HG02840 (cell line): ENCODE measurements at regions not wholly inside any gene's neighbourhood (a gene's known extent, or its start where the extent isn't known, plus 50 kb on each side); places are given as distances from the start of the nearest gene placed in this dataset.
"Not testable (repeated sequence)": the region's sequence is repeated elsewhere in the genome, so short reads cannot be mapped to it uniquely, and the experiment has no call there.

Experiments used
- ATAC-seq: cut with Tn5 transposase; IDR thresholded peaks from one replicate; pipeline ENCODE4 v1.9.1; 2021; ENCODE audit warnings: mild to moderate bottlenecking, moderate library complexity, moderate number of reproducible peaks; ENCODE audit not compliant: unreplicated experiment, low FRiP score

DNA sequence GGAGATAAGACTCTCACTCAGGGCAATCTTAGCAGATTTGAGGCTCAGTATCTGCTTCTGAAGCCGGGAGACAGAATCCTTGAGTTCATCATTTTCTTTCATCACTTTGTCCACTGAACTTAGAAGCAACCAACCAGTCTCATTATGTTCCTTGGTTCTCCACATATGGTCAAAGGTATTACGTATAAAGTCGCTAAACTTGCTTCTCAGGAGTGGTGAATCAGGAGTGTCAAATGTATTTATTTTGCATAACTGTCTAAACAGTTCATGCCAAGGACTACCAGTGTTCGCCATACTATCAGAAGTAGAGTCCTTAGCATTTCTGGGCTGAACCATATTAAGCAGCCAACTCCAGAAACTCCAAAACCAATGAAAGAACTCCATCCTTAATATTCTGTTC lies 163.0 kb upstream of the ZNF184 start:
- ATAC-seq = not testable (repeated sequence)

DNA sequence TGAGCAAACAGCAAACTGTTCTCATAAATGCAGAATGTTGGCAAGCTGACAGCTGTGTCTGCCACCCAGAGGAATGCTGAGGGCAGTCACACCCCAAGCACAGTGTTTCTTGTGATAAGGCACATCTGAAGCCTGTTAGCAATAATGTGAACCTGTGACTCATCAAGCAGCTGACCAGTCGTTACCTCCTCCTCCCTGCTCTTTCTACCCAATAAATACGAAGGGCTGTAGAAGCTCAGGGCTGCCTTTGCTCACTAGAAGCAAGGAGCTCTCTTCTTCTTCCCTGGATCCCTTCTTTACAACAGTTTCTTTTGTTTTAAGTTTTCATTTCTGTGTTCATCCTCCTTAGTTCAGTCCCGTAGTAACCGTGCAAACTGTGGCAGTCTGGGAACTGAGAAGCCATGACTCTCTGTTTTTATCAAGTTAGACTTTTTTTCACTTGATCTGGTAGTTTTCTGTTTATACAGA lies 160.3 kb upstream of the ZNF184 start:
- ATAC-seq = not testable (repeated sequence)

DNA sequence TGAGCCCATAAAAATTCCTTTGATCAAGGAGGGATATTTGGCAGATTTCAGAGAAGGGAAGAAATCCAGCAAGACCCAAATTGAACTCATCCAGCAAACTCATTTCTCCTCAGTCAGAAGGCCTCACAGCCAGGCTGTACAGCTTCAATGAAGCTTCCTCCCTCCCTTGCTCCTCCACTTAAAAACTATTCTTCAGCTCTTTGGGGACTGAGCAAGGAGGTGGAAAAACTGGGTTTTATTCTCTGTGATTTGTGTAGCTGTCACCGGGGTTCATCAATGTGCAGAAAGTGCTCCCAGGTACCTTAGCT lies 158.7 kb upstream of the ZNF184 start:
- ATAC-seq = no peak

DNA sequence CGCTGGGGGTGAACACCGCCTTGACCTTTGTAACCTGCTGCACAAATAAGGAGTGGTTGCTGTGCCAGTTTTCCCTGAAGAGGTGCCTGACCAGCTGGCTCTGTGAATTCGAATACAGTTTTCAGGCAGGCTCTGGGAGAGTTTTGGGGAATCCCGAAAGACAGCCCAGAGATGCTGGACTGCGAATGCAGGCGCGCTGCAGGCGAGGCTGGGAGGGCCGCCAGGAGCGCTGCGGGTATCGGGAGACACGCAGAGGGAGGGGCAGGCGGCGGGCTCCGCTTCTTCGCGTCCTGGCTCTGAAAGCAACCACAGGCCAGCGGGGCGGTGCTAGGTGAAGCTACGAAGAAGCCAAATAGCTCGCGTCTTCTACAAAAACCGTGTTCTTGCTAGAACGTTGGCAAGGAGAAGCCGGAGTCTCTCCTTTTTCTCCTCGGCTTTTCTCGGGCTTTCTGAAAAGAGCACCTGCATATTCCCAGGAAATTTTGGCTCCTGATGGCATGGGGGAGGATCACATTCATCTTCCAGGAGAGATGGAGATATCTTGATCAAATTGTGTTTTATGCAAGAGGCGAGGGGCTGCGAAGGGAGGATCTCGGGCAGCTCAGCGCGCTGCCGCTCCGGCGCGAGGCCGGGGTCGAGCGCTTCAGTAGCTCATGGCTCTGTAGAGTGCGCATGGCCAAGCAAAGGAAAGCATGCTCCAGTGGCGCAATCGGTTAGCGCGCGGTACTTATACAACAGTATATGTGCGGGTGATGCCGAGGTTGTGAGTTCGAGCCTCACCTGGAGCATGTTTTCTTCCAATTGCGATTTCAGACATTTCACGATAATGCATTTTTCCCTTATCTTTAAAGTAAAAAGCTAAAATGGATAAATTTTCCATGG lies 158.1 kb upstream of the ZNF184 start:
- no peak for ATAC-seq

DNA sequence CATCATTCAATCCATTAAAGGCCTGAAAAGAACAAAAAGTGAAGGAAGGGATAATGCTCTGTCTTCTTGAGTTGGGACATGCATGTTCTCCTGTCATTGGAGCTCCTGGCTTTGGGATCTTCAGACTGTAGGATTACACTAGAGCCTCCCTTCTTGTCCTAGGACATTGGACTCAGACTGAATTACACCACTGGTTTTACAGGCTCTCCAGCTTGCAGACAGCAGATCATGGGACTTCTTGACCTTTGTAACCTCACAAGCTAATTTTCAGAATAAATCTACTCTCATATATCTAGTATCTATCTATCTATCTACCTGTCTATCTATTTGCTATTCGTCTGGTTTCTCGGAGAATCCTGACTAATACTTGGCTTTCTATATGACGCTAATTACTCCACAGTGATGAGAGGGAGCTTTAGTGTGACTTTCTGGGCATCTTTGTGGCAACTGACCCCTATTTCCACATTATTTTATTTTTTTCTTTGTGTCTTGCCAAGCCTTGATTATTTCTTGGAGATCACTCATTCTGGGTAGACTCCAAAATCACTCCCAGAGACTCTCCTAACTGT lies 151.9 kb upstream of the ZNF184 start:
- ATAC-seq = no peak

DNA sequence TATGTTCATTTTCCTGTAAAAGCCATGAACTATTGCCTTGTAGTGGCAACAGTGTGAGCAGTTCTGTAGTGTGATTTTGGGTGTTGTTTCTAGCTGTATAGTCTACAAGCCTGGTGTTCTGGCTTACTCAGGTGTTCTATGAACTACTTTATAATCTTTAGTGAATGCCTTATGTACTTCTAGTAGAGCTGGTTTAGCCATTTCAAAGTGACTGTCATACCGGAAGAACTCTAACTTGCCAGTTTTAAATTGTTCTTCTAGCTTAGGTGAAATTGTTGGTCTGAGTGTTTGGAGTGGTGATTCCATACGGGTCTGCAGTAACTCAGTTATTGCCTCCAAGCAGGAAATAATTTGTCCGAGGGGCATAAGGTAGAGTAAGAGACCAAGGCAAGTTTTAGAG lies 150.2 kb upstream of the ZNF184 start:
- no peak for ATAC-seq

DNA sequence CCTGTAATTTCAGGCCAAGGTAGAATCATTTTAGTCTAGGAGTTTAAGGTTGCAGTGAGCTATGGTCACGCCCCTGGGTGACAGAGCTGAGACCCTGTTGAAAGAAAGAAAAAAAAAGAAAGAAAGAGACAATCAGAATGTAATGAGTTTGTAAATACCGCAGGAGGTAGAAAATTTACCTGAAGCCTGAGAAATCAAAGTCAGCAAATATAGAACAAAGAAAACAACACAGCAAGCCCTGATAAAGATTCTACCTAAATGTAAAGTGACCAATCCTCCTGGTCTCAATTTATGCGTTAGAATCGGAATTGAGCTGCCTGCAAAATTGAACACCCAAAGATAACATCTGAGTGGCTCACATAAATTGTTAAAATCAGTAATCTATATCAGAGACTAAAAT lies 146.5 kb upstream of the ZNF184 start:
- ATAC-seq = no peak

DNA sequence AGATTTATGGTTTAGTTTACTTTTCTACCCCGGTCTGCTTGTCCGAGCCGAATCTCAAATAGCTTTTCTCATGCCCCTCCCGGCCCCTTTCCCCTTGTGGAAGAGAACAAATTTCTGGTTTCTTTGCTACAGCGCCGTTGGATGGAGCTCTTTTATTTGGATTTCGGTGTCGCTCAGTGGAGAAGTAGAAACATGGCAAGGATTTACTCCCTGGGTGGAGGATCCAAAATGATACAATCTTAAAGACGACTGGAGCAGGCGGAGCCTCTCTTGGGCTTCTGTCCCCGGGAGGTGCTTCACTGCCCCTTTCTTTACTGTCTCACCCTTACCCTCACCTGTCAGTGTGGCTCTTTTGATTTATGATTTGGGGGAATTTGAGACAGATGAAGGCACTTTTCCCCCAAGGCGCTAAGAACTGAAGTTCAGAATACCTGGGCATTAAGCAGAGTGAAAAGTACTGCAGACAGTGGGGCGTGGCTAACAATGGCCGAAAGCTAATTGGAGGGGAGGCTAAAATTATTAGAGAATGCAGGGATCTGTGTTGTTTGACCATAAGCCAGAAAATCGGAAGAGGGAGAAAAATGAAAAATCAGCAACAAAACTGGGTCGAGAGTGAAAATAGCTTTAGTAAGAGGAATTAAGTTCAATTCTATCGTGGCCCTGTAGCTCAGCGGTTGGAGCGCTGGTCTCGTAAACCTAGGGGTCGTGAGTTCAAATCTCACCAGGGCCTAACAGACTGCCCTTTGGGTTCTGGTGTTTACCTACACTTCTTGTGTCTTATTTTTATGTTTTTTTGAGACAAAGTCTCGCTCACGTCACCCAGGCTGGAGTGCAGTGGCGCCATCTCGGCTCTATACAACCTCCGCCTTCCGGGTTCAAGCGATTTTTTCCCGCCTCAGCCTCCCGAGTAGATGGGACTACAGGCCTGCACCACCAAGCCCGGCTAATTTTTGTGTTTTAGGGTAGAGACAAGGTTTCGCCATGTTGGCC lies 145.1 kb upstream of the ZNF184 start:
- ATAC-seq = no peak

DNA sequence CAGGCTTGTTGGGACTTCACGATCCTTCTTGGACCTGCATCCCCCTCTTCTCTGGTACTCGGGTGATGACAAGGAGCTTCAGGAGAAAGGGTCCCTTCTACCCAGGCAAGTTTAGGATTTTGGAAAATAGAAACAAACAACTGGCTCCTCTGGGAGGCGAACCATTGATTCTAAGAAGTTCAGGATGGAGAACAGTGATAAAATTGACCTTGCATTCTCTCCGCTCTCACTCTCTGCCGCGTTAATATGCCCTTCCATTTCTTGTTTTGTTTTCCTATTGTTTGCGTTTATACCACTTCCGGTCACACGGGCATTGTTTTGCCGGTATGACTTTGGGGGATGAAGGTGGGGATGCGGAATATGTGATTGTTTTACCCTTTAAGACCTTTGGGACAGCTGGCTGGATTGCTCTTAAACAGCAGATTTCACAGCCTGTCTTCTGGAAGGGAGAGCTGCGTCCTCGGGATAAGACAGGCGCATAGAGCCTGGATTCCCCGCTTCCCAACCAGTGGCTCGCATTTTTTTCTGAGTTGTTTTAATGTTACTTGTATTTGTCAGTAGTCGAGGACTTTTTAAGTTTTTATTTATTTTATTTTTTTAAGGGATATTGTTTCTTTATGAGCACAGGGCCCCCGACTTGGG lies 144.3 kb upstream of the ZNF184 start:
- ATAC-seq = no peak

DNA sequence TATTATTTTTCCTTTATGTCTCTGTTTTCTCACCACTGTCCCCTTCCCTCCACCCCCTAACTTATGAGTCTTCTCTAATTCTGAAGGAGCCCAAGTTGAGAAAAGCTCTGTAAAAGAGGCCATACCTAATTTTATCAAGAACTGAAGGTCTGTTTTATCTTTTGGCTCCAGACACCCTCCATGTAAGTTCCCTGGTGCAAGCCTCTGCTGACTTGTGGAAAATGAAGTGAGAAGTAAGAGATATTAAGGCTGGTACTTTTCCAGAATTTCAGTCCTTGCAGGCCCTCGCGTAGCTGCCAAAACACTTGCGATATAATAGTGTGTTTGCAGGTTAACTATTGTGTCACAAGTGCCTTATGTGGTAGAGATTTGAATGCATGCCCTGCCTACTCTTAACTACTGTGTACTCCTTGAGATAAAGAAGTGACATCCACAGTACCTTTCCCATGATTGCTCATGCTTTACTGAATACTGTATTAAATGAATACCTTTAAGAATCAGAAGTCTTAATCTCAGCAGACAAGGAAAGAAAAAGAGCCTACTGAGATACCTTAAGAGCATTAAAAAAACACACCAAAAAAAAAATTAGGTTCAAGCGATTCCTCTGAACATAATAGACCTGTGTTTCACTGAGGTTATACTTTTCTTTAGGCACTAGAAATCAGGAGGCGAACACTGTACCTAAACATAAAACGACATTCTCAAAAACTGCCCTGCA lies 143.6 kb upstream of the ZNF184 start:
- no peak for ATAC-seq

DNA sequence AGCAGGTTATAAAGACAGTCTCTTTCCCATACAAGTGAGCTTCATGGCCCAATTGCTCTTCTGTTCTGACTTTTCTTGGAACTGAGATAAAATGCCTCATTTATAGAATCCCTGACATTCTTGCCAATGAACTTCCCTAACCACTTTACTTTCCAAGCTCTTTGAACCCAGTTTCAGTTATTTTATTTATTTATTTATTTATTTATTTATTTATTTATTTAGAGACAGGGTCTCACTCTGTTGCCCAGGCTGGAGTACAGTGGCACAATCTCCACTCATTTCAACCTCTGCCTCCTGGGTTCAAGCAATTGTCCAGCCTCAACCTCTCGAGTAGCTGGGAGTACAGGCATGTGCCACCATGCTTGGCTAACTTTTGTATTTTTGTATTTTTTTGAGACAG lies 138.5 kb upstream of the ZNF184 start:
- ATAC-seq = no peak

DNA sequence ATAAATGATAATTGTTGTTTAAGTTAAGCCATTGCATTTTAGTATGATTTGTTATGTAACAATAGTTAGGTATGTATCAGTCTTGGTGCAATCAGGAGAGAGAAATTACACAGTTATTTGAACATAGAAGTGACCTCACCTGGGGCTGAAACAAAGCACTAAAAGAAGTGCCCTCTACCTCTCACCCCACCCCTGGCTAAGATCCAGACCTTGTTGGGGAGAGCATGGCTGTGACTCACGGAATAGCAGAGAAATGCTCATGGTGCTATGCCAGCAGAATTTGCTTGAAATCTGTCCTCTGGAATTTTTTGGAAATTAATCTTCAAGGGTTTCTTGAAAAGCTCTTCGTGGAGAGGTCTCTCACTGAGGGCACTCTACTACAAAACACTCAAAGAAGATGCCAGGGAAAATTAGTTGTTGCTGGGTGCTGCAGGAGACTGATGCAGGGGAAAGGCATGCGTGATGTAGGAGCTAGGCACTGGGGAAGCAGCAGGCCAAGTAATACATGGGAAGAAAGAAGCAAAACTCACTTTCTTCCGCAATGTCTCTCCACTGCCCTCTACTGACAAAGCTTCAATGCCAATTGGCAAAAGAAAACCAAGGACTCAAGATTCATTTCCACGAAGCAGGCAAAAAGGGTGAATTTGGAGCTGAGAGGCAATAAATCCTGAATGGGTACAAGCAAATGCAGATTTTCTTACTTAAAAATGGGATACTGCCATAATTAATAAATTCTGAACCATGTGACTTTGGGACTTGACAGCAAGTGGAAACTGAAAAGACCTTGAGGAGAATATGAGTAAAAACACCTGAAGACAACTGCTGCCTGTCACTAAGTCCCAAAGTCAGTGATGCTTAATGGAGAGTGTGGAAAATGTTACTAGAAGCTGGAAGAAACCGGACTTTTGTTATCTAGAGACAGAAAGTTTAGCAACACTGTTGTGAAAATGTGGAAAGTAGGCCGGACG lies 136.3 kb upstream of the ZNF184 start:
- no peak for ATAC-seq

DNA sequence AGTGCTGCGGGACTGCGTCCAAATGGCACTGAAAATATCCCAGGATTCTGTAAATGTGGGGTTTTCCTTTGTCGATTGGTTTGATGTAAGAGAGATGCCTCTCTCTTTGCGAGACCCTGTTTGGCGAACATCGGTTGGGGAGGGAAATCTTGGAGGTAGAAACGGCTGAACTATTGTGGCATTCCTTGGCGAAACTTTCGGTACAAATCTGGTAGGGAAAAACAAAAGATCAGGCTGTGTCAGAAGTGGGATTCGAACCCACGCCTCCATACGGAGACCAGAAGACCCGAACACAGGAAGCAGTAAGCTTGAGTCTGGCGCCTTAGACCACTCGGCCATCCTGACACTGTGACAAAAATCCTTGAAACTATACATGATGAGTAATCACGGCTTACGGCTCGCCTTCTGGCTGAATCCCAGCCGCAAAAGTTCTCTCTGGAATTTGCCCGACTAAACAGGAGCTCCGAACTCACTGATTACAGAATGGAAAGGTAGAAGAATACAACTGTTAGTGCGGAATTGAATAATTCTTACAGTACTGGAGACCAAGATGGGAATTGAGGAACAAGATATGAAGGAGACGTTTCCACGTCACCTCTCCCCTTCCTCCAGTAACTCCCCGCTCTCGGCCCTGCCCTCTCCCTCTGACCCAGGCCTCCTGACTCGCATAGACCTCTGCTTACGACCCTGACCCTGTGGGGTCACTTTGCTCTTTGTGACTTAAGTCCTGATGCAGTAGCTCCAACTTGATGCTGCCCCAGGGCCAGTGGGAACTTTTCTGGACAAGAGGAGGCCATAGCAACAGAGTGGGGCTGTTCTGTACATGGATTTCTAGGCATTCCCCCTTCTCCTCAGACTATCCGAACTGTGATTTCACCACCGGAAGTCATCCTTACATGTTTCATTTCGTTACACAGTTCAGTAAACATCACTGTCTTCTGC lies 132.8 kb upstream of the ZNF184 start:
- ATAC-seq = no peak

DNA sequence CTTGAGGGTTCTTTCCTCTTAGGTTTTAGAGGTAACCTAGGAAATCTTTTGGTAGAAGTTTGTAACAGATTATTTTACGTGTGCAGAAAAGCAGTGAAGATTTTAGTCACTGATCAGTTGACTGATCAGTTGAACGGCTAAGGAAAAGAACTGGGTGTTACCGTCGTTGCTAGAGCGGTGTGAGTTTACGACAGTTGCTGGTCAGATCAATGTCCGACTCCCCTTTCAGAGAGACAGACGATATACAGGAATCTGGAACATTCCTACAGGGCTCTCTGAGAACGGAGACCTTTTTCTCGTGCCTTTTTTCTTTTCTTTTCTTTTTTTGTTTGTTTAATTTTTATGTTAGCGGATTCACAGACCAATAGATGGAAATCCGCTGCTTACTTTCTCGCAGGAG lies 132.1 kb upstream of the ZNF184 start:
- ATAC-seq = no peak

DNA sequence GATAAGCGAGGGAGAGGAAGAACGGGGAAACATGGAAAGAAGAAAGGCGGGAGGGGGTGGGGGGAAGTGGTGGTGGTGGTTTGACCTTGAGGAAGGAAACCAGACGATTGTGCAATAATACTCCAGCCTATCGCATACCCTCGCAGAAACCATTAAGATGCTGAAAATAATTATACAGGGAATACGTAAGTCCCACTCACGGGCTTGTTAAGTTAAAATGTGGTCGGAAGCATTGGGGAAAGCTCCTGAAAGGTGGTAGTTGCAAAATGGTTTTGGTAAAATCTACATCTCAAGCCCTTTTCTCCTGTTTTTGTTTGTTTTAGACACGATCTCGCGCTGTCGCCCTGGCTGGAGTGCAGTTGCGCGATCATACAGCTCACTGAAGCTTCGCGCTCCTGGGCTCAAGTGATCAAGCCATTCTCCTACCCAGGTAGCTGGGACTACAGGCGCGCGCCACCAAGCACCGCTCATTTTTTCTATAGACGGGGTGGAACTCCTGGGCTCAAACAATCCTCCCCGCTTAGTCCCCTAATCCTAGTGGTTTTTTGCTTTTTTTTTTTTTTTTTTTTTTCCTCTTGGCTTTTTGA lies 128.9 kb upstream of the ZNF184 start:
- no peak for ATAC-seq

DNA sequence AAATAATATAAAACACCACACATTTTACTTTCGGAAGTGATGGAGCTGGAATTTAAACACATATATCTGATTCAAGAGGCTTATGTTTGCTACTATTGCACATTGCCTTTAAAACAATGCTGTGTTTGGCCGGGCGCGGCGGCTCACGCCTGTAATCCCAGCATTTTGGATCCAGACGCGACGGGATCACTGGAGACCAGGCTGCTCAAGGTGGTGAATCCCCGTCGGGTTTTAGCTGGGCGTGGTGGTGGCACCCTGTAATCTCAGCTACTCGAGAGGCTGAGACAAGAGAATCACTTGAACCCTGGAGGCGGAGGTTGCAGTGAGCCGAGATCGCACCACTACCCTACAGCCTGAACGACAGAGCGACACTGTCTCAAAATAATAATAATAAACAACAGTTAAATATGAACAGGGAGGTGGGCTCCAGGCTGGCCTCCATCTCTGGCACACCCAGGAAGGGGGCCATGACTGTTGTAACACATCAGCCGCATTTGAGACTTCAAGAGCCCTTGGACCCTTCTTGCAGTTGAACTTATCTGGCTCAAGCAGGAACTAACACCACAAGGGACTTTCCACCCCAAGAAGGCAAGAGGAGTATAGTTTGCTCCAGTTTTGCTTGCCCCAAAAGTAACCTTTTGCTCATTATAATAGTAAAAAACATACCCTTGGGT lies 127.1 kb upstream of the ZNF184 start:
- ATAC-seq = no peak

DNA sequence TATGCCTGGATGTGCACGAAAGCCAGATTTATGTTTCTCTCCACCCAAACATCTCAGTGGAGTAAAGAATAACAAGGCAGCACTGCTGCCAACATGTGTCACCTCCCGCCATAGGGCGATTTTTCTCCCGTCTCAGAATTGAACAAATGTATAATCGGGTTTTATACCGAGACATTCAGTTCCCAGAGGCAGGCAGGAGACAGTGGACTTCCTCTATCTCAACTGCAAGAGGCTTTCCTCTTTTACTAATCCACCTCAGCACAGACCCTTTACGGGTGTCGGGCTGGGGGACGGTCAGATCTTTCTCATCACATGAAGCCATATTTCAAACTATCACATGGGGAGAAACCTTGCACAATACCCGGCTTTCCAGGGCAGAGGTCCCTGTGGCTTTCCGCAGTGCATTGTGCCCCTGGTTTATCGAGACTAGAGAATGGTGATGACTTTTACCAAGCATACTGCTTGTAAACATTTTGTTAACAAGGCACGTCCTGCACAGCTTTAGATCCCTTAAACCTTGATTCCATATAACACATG lies 124.2 kb upstream of the ZNF184 start:
- not testable (repeated sequence) for ATAC-seq
